Panc1 (cell line): ENCODE measurements at regions not wholly inside any gene's neighbourhood (a gene's known extent, or its start where the extent isn't known, plus 50 kb on each side); places are given as distances from the start of the nearest gene placed in this dataset.

Experiments used
- ATAC-seq: fragments of 200-7000 bp; cut with Tn5 transposase; 2 replicates; pipeline ENCODE4 v1.9.1; 2020; ENCODE audit warnings: mild to moderate bottlenecking, moderate library complexity
- BruUV-seq: library from RNA; stranded (reverse); fragments of 400-500 nt; replicated peaks from 2 replicates; lab custom pipeline; 2021; lab: Mats Ljungman, UMichigan
- CTCF ChIA-PET: fragments of 300-600 bp; sonication (Branson Sonifier 250); formaldehyde crosslinking; loops from one replicate; lab custom pipeline; 2022; ENCODE audit warnings: antibody characterized with exemption; lab: Charles Lee
- POLR2A ChIA-PET: fragments of 300-600 bp; sonication (Branson Sonifier 250); formaldehyde crosslinking; loops from one replicate; lab custom pipeline; 2022; ENCODE audit warnings: antibody characterized with exemption; lab: Charles Lee
- DNase-seq: peaks from one replicate; pipeline ENCODE4 v3.0.0-alpha.2; 2010; ENCODE audit warnings: low read depth, low spot score
- H3K27ac ChIP-seq: 2 replicates; pipeline ENCODE4 v1.5.1; 2011; ENCODE audit warnings: mild to moderate bottlenecking, low read length, inconsistent platforms
- H3K27me3 ChIP-seq: fragments of 200-500 bp; sonication (Bioruptor generic); 2 replicates; pipeline ENCODE4 v1.6.0; 2014; ENCODE audit warnings: low read length, inconsistent platforms; ENCODE audit not compliant: control insufficient read depth, insufficient read depth
- H3K36me3 ChIP-seq: fragments of 200-500 bp; sonication (Bioruptor generic); 2 replicates; pipeline ENCODE4 v1.5.1; 2014; ENCODE audit warnings: inconsistent platforms, mild to moderate bottlenecking, low read length, moderate library complexity; ENCODE audit not compliant: control insufficient read depth, insufficient read depth
- H3K4me1 ChIP-seq: 2 replicates; pipeline ENCODE4 v1.5.1; 2011; ENCODE audit warnings: inconsistent platforms, mild to moderate bottlenecking, low read length, moderate library complexity; ENCODE audit not compliant: control insufficient read depth, insufficient read depth
- H3K4me3 ChIP-seq, 2 experiments: 2 replicates each; pipeline ENCODE4 v1.5.1; 2011 to 2012; ENCODE audit warnings: low read depth in 2 of 2, low read length in 2 of 2, mild to moderate bottlenecking in 2 of 2, inconsistent platforms in 1 of 2, moderate library complexity in 1 of 2
- H3K9me3 ChIP-seq: fragments of 200-500 bp; sonication (Bioruptor generic); 2 replicates; pipeline ENCODE4 v1.5.1; 2014; ENCODE audit warnings: low read depth, mild to moderate bottlenecking, inconsistent platforms, low read length, moderate library complexity; ENCODE audit not compliant: control insufficient read depth, insufficient read depth
- POLR2AphosphoS5 ChIP-seq: IDR thresholded peaks from 2 replicates; pipeline ENCODE4 v1.6.1; 2012; ENCODE audit warnings: mild to moderate bottlenecking, low read depth, low read length, moderate library complexity
- SIN3A ChIP-seq: IDR thresholded peaks from 2 replicates; pipeline ENCODE4 v1.6.1; 2012; ENCODE audit warnings: low read depth, mild to moderate bottlenecking, low read length, moderate library complexity, borderline replicate concordance; ENCODE audit not compliant: insufficient read depth
- TCF7L2 ChIP-seq: IDR thresholded peaks from 2 replicates; pipeline ENCODE4 v1.6.1; 2011; ENCODE audit warnings: mild to moderate bottlenecking, low read depth, low read length, inconsistent platforms
- in situ Hi-C: cut with HindIII; loops from 2 replicates; pipeline ENCODE4 v1.10.0; 2016; ENCODE audit warnings: low sequenced_read_pairs, low pct_unique_long_range_greater_than_20kb
- intact Hi-C: fragments of 100-400 bp; cut with micrococcal nuclease; formaldehyde crosslinking; loops from one replicate; pipeline ENCODE4 v1.10.0; 2022; ENCODE audit not compliant: unreplicated experiment
- TF ChIP-seq, protein P1 (sequence below), 2 experiments: IDR thresholded peaks; 2 replicates each; pipeline ENCODE4 v1.6.1; 2011 to 2012; ENCODE audit warnings: low read depth in 2 of 2, control low read depth in 1 of 2, low read length in 1 of 2, mild to moderate bottlenecking in 1 of 2, moderate library complexity in 1 of 2; ENCODE audit not compliant: insufficient read depth in 1 of 2
- TF ChIP-seq, protein P2 (sequence below): fragments of 450-650 bp; IDR thresholded peaks from 2 replicates; pipeline ENCODE4 v1.5.1; 2017; ENCODE audit warnings: mild to moderate bottlenecking

DNA sequence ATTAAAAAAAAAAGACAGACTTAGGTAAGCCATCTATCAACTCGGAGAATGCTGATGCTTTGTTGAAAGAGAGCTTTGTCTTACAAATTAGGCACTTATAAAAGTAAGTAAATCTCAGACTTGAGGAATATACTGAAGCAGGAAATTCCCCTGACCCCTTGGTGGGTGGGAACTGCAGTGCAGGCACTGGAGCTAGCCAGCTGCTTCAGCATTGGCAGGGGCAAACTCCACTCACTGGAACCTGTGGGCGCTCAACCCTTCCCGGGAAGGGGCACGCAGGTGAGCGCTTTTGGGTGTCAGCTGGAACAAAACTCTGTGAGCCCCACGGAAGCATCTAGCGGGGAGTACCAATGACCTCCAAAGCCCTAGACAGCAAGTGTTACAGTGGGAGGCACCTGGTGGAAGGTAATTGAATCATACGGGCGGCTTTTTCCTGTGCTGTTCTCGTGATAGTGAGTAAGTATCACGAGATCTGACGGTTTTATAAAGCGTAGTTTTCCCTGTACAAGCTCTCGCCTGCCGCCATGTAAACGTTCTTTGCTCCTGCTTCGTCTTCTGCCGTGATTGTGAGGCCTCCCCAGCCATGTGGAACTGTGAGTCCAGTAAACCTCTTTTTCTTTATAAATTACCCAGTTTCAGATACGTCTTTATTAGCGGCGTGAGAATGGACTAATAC lies 628.0 kb upstream of the CDH18 start:
- DNase-seq = no peak
- intact Hi-C loops = no loop called here
- POLR2A ChIA-PET = no interaction called here
- H3K27ac ChIP-seq = no peak overlapping the region
- H3K9me3 ChIP-seq = no peaks in the 10 kb centered on the region
- in situ Hi-C loops = no loop called here
- no TSS peak for BruUV-seq
- no peaks in the 10 kb centered on the region for H3K36me3 ChIP-seq
- no peaks in the 10 kb centered on the region for H3K4me1 ChIP-seq
- no peak overlapping the region for H3K4me3 ChIP-seq
- no peaks in the 10 kb centered on the region for H3K27me3 ChIP-seq
- TF ChIP-seq, protein P1, sequence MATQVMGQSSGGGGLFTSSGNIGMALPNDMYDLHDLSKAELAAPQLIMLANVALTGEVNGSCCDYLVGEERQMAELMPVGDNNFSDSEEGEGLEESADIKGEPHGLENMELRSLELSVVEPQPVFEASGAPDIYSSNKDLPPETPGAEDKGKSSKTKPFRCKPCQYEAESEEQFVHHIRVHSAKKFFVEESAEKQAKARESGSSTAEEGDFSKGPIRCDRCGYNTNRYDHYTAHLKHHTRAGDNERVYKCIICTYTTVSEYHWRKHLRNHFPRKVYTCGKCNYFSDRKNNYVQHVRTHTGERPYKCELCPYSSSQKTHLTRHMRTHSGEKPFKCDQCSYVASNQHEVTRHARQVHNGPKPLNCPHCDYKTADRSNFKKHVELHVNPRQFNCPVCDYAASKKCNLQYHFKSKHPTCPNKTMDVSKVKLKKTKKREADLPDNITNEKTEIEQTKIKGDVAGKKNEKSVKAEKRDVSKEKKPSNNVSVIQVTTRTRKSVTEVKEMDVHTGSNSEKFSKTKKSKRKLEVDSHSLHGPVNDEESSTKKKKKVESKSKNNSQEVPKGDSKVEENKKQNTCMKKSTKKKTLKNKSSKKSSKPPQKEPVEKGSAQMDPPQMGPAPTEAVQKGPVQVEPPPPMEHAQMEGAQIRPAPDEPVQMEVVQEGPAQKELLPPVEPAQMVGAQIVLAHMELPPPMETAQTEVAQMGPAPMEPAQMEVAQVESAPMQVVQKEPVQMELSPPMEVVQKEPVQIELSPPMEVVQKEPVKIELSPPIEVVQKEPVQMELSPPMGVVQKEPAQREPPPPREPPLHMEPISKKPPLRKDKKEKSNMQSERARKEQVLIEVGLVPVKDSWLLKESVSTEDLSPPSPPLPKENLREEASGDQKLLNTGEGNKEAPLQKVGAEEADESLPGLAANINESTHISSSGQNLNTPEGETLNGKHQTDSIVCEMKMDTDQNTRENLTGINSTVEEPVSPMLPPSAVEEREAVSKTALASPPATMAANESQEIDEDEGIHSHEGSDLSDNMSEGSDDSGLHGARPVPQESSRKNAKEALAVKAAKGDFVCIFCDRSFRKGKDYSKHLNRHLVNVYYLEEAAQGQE (IDR thresholded peaks at IDR 0.05; ENCODE audit: insufficient read depth in 1 of 2, low read depth in 2 of 2, low read length in 1 of 2) = no peak
- TF ChIP-seq, protein P2, sequence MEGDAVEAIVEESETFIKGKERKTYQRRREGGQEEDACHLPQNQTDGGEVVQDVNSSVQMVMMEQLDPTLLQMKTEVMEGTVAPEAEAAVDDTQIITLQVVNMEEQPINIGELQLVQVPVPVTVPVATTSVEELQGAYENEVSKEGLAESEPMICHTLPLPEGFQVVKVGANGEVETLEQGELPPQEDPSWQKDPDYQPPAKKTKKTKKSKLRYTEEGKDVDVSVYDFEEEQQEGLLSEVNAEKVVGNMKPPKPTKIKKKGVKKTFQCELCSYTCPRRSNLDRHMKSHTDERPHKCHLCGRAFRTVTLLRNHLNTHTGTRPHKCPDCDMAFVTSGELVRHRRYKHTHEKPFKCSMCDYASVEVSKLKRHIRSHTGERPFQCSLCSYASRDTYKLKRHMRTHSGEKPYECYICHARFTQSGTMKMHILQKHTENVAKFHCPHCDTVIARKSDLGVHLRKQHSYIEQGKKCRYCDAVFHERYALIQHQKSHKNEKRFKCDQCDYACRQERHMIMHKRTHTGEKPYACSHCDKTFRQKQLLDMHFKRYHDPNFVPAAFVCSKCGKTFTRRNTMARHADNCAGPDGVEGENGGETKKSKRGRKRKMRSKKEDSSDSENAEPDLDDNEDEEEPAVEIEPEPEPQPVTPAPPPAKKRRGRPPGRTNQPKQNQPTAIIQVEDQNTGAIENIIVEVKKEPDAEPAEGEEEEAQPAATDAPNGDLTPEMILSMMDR = no peak
- TF ChIP-seq POLR2AphosphoS5 (no peak), TCF7L2 (no peak), SIN3A (no peak)
- CTCF ChIA-PET = no interaction called here
- ATAC-seq = no peak

DNA sequence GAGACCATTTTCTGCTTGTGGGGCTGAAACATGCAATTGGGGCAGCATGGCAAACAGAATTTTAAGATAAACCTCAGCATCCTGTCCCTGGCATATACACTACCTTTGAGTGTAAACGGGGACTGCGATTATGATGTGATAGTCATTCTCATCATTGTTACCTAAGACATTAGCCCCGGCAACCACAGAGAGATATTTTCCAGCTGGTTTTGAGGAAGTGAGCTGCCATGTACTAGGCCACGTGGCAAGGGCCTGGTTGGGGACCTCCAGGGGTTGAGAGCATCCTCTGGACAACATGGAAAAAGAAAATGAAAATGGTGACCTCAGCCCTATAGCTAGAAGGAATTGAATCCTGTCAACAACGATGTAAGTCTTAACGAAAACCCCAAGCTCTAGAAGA lies 623.6 kb upstream of the CDH18 start:
- intact Hi-C loops (no loop called here), in situ Hi-C loops (no loop called here)
- TF ChIP-seq TCF7L2 = no peak
- TF ChIP-seq, protein P1 (IDR thresholded peaks at IDR 0.05; ENCODE audit: insufficient read depth in 1 of 2, low read depth in 2 of 2, low read length in 1 of 2) = no peak
- no peak for TF ChIP-seq SIN3A
- TF ChIP-seq, protein P2 = no peak
- no peak for TF ChIP-seq POLR2AphosphoS5

More for the DNA sequence above, 623.6 kb upstream of the CDH18 start:
- Histone ChIP-seq H3K4me1 (no peaks in the 10 kb centered on the region), H3K27ac (no peak overlapping the region), H3K9me3 (no peaks in the 10 kb centered on the region), H3K27me3 (no peaks in the 10 kb centered on the region), H3K4me3 (no peak overlapping the region), H3K36me3 (no peaks in the 10 kb centered on the region)
- DNase-seq = no peak
- CTCF ChIA-PET = no interaction called here
- POLR2A ChIA-PET = no interaction called here
- no TSS peak for BruUV-seq
- no peak for ATAC-seq
